GM13976 (cell line): ENCODE measurements at regions not wholly inside any gene's neighbourhood (a gene's known extent, or its start where the extent isn't known, plus 50 kb on each side); places are given as distances from the start of the nearest gene placed in this dataset.

Experiments
- DNase-seq: peaks from one replicate; pipeline ENCODE4 v3.0.0; 2012; ENCODE audit warnings: low spot score
- CTCF ChIP-seq: IDR thresholded peaks from 2 replicates; pipeline ENCODE4 v1.5.1; 2012; ENCODE audit warnings: borderline replicate concordance, mild to moderate bottlenecking; ENCODE audit not compliant: insufficient read depth; ENCODE audit errors: extremely low read depth, missing control alignments, control extremely low read depth
- in situ Hi-C: fragments of 300-500 bp; cut with MboI; formaldehyde crosslinking; loops from one replicate; pipeline ENCODE4 v1.12.0; 2022; ENCODE audit warnings: low sequenced_read_pairs, mixed read lengths, inconsistent platforms; ENCODE audit not compliant: unreplicated experiment

DNA sequence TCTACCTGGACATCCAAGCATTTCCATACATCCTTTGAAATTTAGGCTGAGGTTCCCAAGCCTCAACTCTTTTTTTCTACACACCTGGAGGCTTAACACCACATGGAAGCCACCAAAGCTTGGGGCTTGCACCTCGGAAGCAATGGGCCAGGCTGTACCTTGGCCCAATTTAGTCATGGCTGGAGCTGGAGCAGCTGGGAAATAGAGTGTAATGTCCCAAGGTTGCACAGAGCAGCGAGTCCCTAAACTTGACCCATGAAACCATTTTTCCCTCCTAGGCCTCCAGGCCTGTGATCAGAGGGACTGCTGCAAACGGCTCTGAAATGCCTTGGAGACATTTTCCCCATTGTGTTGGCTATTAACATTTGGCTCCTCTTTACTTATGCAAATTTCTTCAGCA is 1574.3 kb upstream of the ZEB2 start:
- in situ Hi-C loops: no loop called here
- no peak for DNase-seq
- no peak for TF ChIP-seq CTCF

DNA sequence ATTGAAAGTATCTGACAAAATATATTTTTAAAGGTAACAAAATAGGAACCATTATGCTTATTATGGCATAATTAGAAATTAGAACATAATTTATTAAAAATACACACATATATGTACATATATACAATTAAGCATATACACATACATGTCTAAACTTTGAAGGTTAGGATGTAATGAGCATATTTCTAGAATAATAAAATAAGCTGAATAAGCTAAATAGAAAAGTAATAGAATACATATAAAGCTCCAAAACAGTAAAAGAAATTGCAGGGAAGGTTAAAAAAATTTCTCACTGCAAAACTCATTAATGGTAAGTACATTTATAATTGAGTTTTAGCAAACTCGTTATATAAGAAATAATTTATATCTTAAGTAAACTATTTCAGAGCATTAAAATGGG is 1561.5 kb upstream of the ZEB2 start:
- DNase-seq: no peak
- in situ Hi-C loops: no loop called here
- TF ChIP-seq CTCF: no peak

DNA sequence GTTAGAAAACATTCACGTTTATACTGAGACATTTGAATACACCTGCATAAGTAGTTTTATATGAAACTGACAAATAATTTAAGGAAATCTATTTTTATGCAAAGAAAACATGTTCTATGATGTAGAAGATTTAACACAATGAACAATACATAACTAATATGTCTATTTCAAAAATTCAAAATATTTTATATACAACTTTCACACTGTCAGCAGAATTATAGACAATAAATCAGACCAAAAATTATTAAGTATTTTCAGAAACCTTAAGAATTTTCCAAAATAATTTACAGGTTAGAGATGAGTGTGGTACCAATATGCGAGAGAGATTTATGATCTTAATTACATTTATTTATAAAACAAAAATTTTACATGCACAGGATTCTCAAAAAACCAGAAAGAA is 1561.0 kb upstream of the ZEB2 start:
- in situ Hi-C loops: no loop called here
- no peak for DNase-seq
- no peak for TF ChIP-seq CTCF

- no peak for DNase-seq
- in situ Hi-C loops: no loop called here
- no peak for TF ChIP-seq CTCF
Observed at GRCh38 chr2:146079216-146079615, 1559.3 kb upstream of the ZEB2 start.

GRCh38 chr2:146077156-146077555 is 1557.2 kb upstream of the ZEB2 start:
- no peak for DNase-seq
- in situ Hi-C loops: no loop called here
- no peak for TF ChIP-seq CTCF

DNA sequence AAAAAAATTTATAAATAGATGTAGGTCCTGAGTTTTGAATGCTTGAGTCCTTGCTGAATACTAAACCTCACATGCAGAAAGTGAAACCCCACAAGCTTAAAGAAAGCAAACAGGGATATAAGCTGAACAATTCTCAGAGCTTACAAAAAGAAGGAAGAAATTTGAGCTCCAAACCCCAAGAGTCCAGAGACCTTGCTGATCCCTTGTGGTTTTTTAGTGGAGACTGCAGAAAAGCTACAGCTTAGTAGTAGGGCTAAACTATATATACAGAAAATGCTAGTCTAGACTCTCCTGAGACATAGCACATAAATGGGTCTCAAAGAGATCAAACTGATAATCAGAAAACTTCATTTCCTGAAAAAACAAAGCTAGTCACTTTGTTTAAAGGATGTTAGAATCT is 1548.1 kb upstream of the ZEB2 start:
- in situ Hi-C loops: no loop called here
- no peak for TF ChIP-seq CTCF
- DNase-seq: no peak

DNA sequence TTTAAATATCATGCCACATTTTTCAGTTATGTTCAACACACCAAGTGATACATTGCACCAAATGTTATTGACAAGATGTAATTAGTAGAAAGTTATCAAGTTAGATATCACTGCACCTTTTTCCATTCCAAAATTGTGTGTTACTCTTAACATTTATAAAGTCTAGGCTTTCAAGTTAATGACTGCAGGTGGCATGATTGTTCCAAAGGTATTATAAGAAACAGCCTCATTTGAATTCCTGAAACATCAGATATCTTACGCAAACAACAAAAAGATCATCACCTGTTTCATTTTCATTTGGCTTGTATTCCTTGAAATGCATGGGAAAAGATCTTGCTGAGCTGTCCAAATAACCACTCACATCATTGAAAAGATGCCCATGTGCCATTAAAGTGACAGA is 1528.2 kb upstream of the ZEB2 start:
- no peak for TF ChIP-seq CTCF
- in situ Hi-C loops: no loop called here
- no peak for DNase-seq
